HEK293 (cell line): ENCODE measurements at regions not wholly inside any gene's neighbourhood (a gene's known extent, or its start where the extent isn't known, plus 50 kb on each side); places are given as distances from the start of the nearest gene placed in this dataset.

Experiments used
- GFI1B ChIP-seq: fragments of 450-650 bp; formaldehyde crosslinking; IDR thresholded peaks from 2 replicates; pipeline ENCODE4 v1.5.1; 2016; ENCODE audit warnings: missing biosample characterization, missing genetic modification characterization
- KLF1 ChIP-seq: fragments of 450-650 bp; formaldehyde crosslinking; IDR thresholded peaks from 2 replicates; pipeline ENCODE4 v1.5.1; 2016; ENCODE audit warnings: missing biosample characterization, missing genetic modification characterization
- OSR2 ChIP-seq: fragments of 450-650 bp; formaldehyde crosslinking; IDR thresholded peaks from 2 replicates; pipeline ENCODE4 v1.5.1; 2016; ENCODE audit warnings: missing biosample characterization, missing genetic modification characterization
- OVOL3 ChIP-seq: fragments of 450-650 bp; formaldehyde crosslinking; IDR thresholded peaks from 2 replicates; pipeline ENCODE4 v1.5.1; 2016; ENCODE audit warnings: missing biosample characterization, missing genetic modification characterization
- SALL2 ChIP-seq: fragments of 450-650 bp; formaldehyde crosslinking; IDR thresholded peaks from 2 replicates; pipeline ENCODE4 v1.5.0; 2017; ENCODE audit warnings: missing biosample characterization, mild to moderate bottlenecking, missing genetic modification characterization, borderline replicate concordance
- SP7 ChIP-seq: fragments of 450-650 bp; formaldehyde crosslinking; IDR thresholded peaks from 2 replicates; pipeline ENCODE4 v1.5.1; 2016; ENCODE audit warnings: missing biosample characterization, missing genetic modification characterization
- ZBTB20 ChIP-seq: fragments of 450-650 bp; formaldehyde crosslinking; IDR thresholded peaks from 2 replicates; pipeline ENCODE4 v1.5.1; 2016; ENCODE audit warnings: missing biosample characterization, missing genetic modification characterization
- ZNF114 ChIP-seq: fragments of 450-650 bp; formaldehyde crosslinking; IDR thresholded peaks from 2 replicates; pipeline ENCODE4 v1.5.0; 2017; ENCODE audit warnings: missing biosample characterization, missing genetic modification characterization
- ZNF274 ChIP-seq, 2 experiments: fragments of 200-500 bp in 1 of 2; fragments of 450-650 bp in 1 of 2; sonication (Bioruptor generic) in 1 of 2; formaldehyde crosslinking in 1 of 2; IDR thresholded peaks; 2 replicates each; pipeline versions ENCODE4 v1.5.1 to v1.6.1; 2014 to 2016; ENCODE audit warnings: borderline replicate concordance in 1 of 2, inconsistent platforms in 1 of 2, low read length in 1 of 2, missing biosample characterization in 1 of 2, missing genetic modification characterization in 1 of 2
- ZNF404 ChIP-seq: fragments of 450-650 bp; formaldehyde crosslinking; IDR thresholded peaks from 2 replicates; pipeline ENCODE4 v1.5.1; 2017; ENCODE audit warnings: missing biosample characterization, missing genetic modification characterization
- ZNF654 ChIP-seq: fragments of 450-650 bp; formaldehyde crosslinking; IDR thresholded peaks from 2 replicates; pipeline ENCODE4 v1.5.1; 2016; ENCODE audit warnings: low read depth, missing biosample characterization, missing genetic modification characterization
- ZNF658 ChIP-seq: fragments of 450-650 bp; formaldehyde crosslinking; IDR thresholded peaks from 2 replicates; pipeline ENCODE4; 2016; ENCODE audit warnings: missing biosample characterization, missing genetic modification characterization
- ZNF768 ChIP-seq: fragments of 450-650 bp; formaldehyde crosslinking; IDR thresholded peaks from 2 replicates; pipeline ENCODE4 v1.5.1; 2018; ENCODE audit warnings: missing biosample characterization, mild to moderate bottlenecking, missing genetic modification characterization
- ZNF792 ChIP-seq: fragments of 450-650 bp; formaldehyde crosslinking; IDR thresholded peaks from 2 replicates; pipeline ENCODE4 v1.5.1; 2016; ENCODE audit warnings: missing biosample characterization, missing genetic modification characterization
- ZSCAN16 ChIP-seq: fragments of 450-650 bp; formaldehyde crosslinking; IDR thresholded peaks from 2 replicates; pipeline ENCODE4 v1.5.1; 2016; ENCODE audit warnings: missing biosample characterization, missing genetic modification characterization
- ZXDB ChIP-seq: fragments of 450-650 bp; formaldehyde crosslinking; IDR thresholded peaks from 2 replicates; pipeline ENCODE4 v1.5.1; 2016; ENCODE audit warnings: missing biosample characterization, missing genetic modification characterization
- TF ChIP-seq, protein P1 (sequence below): fragments of 450-650 bp; formaldehyde crosslinking; IDR thresholded peaks from 2 replicates; pipeline ENCODE4 v1.5.1; 2016; ENCODE audit warnings: missing biosample characterization, missing genetic modification characterization
- TF ChIP-seq, protein P2 (sequence below): fragments of 450-650 bp; formaldehyde crosslinking; conservative IDR thresholded peaks from 2 replicates; pipeline ENCODE4 v1.5.1; 2016; ENCODE audit warnings: low read depth, missing biosample characterization, missing genetic modification characterization
- TF ChIP-seq, protein P3 (sequence below): fragments of 450-650 bp; formaldehyde crosslinking; IDR thresholded peaks from 2 replicates; pipeline ENCODE4 v1.5.1; 2016; ENCODE audit warnings: missing biosample characterization, missing genetic modification characterization
- TF ChIP-seq, protein P4 (sequence below): sonication (generic); formaldehyde crosslinking; IDR thresholded peaks from 2 replicates; pipeline ENCODE4 v1.8.1; 2022; ENCODE audit warnings: mild to moderate bottlenecking, moderate library complexity, missing genetic modification reagents
- TF ChIP-seq, protein P5 (sequence below): fragments of 450-650 bp; formaldehyde crosslinking; IDR thresholded peaks from 2 replicates; pipeline ENCODE4 v1.5.1; 2016; ENCODE audit warnings: missing biosample characterization, missing genetic modification characterization
- TF ChIP-seq, protein P6 (sequence below): fragments of 450-650 bp; formaldehyde crosslinking; IDR thresholded peaks from 2 replicates; pipeline ENCODE4 v1.5.1; 2016; ENCODE audit warnings: missing biosample characterization, missing genetic modification characterization
- TF ChIP-seq, protein P7 (sequence below): fragments of 450-650 bp; formaldehyde crosslinking; IDR thresholded peaks from 2 replicates; pipeline ENCODE4 v1.5.1; 2017; ENCODE audit warnings: missing biosample characterization, missing genetic modification characterization
- TF ChIP-seq, protein P8 (sequence below): fragments of 450-650 bp; IDR thresholded peaks from 2 replicates; pipeline ENCODE4 v1.5.1; 2018; ENCODE audit warnings: missing biosample characterization, missing genetic modification characterization

DNA sequence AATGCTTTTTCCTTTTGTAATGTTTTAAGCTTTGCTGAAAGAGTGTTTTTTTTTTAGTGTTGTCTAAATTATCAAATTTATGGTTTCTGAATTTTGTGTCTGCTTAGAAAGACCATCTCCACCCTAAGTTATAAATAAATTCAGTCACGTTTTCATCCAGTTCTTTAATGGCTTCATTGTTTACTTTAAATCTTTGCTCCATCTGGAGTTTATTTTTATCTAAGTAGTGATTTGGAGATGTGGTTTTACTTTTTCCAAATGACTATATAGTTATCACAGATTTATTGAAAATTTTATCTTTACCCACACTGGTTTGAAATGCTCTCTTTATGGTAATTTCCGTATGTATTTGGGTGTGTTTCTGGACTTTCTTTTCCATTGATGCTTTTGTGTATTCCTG lies 577.2 kb upstream of the ZNF608 start (continued):
- TF ChIP-seq, protein P1, sequence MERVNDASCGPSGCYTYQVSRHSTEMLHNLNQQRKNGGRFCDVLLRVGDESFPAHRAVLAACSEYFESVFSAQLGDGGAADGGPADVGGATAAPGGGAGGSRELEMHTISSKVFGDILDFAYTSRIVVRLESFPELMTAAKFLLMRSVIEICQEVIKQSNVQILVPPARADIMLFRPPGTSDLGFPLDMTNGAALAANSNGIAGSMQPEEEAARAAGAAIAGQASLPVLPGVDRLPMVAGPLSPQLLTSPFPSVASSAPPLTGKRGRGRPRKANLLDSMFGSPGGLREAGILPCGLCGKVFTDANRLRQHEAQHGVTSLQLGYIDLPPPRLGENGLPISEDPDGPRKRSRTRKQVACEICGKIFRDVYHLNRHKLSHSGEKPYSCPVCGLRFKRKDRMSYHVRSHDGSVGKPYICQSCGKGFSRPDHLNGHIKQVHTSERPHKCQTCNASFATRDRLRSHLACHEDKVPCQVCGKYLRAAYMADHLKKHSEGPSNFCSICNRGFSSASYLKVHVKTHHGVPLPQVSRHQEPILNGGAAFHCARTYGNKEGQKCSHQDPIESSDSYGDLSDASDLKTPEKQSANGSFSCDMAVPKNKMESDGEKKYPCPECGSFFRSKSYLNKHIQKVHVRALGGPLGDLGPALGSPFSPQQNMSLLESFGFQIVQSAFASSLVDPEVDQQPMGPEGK (tag by site-specific recombination), result no peak
- peak; percentile 71 for TF ChIP-seq SP7 (tag by site-specific recombination)
- no peak for TF ChIP-seq OVOL3
- peak; percentile 44; the same call in 1 of the 2 replicates for TF ChIP-seq ZXDB (tag by site-specific recombination)
- TF ChIP-seq, protein P2, sequence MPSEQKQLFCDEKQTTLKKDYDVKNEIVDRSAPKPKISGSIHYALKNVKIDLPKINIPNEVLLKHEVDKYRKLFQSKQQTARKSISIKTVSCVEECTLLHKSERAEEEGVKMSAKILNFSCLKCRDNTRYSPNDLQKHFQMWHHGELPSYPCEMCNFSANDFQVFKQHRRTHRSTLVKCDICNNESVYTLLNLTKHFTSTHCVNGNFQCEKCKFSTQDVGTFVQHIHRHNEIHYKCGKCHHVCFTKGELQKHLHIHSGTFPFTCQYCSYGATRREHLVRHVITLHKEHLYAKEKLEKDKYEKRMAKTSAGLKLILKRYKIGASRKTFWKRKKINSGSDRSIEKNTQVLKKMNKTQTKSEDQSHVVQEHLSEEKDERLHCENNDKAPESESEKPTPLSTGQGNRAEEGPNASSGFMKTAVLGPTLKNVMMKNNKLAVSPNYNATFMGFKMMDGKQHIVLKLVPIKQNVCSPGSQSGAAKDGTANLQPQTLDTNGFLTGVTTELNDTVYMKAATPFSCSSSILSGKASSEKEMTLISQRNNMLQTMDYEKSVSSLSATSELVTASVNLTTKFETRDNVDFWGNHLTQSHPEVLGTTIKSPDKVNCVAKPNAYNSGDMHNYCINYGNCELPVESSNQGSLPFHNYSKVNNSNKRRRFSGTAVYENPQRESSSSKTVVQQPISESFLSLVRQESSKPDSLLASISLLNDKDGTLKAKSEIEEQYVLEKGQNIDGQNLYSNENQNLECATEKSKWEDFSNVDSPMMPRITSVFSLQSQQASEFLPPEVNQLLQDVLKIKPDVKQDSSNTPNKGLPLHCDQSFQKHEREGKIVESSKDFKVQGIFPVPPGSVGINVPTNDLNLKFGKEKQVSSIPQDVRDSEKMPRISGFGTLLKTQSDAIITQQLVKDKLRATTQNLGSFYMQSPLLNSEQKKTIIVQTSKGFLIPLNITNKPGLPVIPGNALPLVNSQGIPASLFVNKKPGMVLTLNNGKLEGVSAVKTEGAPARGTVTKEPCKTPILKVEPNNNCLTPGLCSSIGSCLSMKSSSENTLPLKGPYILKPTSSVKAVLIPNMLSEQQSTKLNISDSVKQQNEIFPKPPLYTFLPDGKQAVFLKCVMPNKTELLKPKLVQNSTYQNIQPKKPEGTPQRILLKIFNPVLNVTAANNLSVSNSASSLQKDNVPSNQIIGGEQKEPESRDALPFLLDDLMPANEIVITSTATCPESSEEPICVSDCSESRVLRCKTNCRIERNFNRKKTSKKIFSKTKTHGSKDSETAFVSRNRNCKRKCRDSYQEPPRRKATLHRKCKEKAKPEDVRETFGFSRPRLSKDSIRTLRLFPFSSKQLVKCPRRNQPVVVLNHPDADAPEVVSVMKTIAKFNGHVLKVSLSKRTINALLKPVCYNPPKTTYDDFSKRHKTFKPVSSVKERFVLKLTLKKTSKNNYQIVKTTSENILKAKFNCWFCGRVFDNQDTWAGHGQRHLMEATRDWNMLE, result no peak
- no peak for TF ChIP-seq ZNF274 (IDR thresholded peaks at IDR 0.05; ENCODE audit: low read length)
- TF ChIP-seq ZNF274 (tag by site-specific recombination; IDR thresholded peaks at IDR 0.05; ENCODE audit: borderline replicate concordance), result no peak
- TF ChIP-seq ZNF768 (tag by site-specific recombination), result no peak
- TF ChIP-seq ZNF658 (tag by site-specific recombination), result no peak
- no peak for TF ChIP-seq ZNF792
- TF ChIP-seq ZNF654, result no peak
- TF ChIP-seq, protein P3, sequence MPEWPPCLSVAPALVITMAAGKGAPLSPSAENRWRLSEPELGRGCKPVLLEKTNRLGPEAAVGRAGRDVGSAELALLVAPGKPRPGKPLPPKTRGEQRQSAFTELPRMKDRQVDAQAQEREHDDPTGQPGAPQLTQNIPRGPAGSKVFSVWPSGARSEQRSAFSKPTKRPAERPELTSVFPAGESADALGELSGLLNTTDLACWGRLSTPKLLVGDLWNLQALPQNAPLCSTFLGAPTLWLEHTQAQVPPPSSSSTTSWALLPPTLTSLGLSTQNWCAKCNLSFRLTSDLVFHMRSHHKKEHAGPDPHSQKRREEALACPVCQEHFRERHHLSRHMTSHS (tag by site-specific recombination), result no peak
- TF ChIP-seq GFI1B, result peak; percentile 99
- TF ChIP-seq, protein P4, sequence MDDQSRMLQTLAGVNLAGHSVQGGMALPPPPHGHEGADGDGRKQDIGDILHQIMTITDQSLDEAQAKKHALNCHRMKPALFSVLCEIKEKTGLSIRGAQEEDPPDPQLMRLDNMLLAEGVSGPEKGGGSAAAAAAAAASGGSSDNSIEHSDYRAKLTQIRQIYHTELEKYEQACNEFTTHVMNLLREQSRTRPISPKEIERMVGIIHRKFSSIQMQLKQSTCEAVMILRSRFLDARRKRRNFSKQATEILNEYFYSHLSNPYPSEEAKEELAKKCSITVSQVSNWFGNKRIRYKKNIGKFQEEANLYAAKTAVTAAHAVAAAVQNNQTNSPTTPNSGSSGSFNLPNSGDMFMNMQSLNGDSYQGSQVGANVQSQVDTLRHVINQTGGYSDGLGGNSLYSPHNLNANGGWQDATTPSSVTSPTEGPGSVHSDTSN, result no peak
- TF ChIP-seq, protein P5, sequence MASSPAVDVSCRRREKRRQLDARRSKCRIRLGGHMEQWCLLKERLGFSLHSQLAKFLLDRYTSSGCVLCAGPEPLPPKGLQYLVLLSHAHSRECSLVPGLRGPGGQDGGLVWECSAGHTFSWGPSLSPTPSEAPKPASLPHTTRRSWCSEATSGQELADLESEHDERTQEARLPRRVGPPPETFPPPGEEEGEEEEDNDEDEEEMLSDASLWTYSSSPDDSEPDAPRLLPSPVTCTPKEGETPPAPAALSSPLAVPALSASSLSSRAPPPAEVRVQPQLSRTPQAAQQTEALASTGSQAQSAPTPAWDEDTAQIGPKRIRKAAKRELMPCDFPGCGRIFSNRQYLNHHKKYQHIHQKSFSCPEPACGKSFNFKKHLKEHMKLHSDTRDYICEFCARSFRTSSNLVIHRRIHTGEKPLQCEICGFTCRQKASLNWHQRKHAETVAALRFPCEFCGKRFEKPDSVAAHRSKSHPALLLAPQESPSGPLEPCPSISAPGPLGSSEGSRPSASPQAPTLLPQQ (tag by site-specific recombination), result no peak
- TF ChIP-seq, protein P6, sequence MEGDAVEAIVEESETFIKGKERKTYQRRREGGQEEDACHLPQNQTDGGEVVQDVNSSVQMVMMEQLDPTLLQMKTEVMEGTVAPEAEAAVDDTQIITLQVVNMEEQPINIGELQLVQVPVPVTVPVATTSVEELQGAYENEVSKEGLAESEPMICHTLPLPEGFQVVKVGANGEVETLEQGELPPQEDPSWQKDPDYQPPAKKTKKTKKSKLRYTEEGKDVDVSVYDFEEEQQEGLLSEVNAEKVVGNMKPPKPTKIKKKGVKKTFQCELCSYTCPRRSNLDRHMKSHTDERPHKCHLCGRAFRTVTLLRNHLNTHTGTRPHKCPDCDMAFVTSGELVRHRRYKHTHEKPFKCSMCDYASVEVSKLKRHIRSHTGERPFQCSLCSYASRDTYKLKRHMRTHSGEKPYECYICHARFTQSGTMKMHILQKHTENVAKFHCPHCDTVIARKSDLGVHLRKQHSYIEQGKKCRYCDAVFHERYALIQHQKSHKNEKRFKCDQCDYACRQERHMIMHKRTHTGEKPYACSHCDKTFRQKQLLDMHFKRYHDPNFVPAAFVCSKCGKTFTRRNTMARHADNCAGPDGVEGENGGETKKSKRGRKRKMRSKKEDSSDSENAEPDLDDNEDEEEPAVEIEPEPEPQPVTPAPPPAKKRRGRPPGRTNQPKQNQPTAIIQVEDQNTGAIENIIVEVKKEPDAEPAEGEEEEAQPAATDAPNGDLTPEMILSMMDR (tag by site-specific recombination), result no peak
- TF ChIP-seq, protein P7, sequence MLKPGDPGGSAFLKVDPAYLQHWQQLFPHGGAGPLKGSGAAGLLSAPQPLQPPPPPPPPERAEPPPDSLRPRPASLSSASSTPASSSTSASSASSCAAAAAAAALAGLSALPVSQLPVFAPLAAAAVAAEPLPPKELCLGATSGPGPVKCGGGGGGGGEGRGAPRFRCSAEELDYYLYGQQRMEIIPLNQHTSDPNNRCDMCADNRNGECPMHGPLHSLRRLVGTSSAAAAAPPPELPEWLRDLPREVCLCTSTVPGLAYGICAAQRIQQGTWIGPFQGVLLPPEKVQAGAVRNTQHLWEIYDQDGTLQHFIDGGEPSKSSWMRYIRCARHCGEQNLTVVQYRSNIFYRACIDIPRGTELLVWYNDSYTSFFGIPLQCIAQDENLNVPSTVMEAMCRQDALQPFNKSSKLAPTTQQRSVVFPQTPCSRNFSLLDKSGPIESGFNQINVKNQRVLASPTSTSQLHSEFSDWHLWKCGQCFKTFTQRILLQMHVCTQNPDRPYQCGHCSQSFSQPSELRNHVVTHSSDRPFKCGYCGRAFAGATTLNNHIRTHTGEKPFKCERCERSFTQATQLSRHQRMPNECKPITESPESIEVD (tag by site-specific recombination), result peak; percentile 97
- TF ChIP-seq ZNF114 (tag by site-specific recombination), result no peak
- TF ChIP-seq ZBTB20 (tag by site-specific recombination), result no peak
- no peak for TF ChIP-seq KLF1 (tag by site-specific recombination)
- TF ChIP-seq, protein P8, sequence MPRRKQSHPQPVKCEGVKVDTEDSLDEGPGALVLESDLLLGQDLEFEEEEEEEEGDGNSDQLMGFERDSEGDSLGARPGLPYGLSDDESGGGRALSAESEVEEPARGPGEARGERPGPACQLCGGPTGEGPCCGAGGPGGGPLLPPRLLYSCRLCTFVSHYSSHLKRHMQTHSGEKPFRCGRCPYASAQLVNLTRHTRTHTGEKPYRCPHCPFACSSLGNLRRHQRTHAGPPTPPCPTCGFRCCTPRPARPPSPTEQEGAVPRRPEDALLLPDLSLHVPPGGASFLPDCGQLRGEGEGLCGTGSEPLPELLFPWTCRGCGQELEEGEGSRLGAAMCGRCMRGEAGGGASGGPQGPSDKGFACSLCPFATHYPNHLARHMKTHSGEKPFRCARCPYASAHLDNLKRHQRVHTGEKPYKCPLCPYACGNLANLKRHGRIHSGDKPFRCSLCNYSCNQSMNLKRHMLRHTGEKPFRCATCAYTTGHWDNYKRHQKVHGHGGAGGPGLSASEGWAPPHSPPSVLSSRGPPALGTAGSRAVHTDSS, result no peak
- no peak for TF ChIP-seq OSR2 (tag by site-specific recombination)
- no peak for TF ChIP-seq SALL2 (tag by site-specific recombination)
- TF ChIP-seq ZNF404 (tag by site-specific recombination), result no peak
- no peak for TF ChIP-seq ZSCAN16 (tag by site-specific recombination)
